NCI-H510A treated with DMSO at 0.1 percent for 48 hours (cell line): ENCODE measurements at regions not wholly inside any gene's neighbourhood (a gene's known extent, or its start where the extent isn't known, plus 50 kb on each side); places are given as distances from the start of the nearest gene placed in this dataset.

Source experiments
- DNase-seq: peaks from one replicate; lab custom pipeline; 2025; lab: John Stamatoyannopoulos, UW

DNA sequence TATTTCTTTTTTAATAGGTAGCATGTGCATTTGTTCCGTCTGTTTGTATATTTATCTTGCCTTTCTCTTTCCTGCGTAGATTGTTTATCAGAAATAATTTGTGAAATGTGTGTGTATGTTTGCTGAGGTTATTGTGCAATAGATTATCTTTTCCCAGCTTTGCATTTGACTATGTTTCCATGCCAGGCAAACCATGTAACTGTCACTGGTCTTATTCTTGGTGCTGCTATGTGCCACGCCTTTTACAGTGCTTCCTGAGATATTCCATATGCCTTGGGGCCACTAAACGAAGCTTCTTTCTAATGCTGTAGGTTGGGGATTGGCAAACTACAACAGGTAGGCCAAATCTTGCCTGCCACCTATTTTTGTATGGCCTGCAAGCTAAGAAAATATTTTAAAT, 598.8 kb downstream of the PLPP3 start:
- no peak for DNase-seq

GRCh38 chr1:55974714-55975441, 604.5 kb downstream of the PLPP3 start:
- DNase-seq = no peak

GRCh38 chr1:55970526-55971110, 608.7 kb downstream of the PLPP3 start:
- no peak for DNase-seq

DNA sequence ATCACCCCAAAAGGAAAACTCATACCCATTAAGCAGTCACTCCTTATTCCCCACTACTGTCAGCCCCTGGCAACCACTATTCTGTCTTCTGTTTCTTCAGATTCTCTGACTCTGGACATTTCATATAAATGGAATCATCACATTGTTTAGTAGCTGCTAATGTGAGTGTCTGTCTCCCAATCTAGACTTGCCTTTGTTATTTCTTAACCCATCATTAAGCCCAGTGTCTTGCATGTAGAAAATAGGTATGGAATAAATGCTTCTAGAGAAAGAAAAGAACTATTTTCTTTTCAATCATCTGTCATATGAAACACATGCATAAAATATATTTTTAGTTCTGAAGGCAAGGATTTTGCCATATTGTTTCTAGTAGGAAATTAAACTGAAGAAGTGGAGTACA, 610.0 kb downstream of the PLPP3 start:
- DNase-seq = no peak

DNA sequence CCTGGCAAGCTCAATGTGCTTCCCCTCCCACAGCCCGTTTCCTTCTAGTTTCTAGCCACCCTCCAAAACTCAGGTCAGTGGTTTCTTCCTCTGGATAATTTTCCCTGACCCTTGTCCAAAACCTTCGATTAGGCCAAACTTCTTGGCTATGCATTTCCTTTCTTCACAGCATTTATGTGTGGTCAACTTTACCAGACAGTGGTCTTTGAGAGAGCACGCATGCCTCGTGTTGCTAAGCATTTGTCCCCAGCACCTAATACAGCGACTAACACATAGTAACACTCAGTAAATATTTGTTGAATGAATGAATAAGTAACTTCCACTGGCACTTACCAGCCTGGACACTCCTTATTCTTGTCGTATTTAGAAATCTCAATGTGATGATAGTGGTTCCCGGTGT, 610.7 kb downstream of the PLPP3 start:
- DNase-seq = no peak

DNA sequence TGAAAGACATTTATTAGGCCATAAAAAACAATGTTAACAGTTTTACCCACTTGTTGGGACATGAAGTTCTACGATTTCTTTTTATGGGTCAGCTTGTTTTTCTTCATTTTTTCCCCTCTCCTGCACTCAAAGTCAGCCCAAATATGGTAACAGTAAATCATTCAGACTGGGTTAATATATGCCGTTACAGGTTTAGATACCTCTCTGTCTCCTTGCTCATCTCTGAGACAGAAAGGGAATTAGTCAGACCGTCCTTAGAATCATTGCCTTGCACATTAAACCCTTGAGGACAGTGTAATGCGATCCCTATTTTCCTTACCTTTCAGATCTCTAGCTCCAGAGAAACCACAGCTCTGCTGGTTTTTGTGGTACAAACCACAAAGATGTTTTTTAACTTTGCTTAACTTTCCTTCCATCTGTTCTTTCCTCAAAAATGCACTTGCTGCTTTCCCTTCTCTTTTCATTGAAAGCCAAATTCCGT, 613.3 kb downstream of the PLPP3 start:
- DNase-seq = no peak

DNA sequence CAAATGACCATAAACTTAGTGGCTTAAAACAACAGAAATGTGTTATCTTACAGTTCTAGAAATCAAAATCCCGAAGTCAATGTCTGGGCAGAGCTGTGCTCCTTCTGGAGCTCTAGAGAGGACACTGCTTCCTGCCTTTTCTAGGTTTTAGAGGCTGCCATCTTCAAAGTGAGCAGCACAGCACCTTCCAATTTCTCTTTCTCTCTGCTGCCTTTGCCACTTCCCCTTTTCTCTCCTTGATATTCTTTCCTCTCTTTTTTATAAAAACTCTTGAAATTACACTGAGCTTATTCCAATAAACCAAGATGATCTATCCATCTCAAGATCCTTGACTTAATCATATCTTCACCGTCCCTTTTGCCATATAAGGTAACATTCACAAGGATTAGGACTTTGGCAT, 616.9 kb downstream of the PLPP3 start:
- no peak for DNase-seq

GRCh38 chr1:55959136-55959548, 620.2 kb downstream of the PLPP3 start:
- DNase-seq = no peak

- no peak for DNase-seq
Observed at GRCh38 chr1:55958498-55958897, 620.9 kb downstream of the PLPP3 start.

DNA sequence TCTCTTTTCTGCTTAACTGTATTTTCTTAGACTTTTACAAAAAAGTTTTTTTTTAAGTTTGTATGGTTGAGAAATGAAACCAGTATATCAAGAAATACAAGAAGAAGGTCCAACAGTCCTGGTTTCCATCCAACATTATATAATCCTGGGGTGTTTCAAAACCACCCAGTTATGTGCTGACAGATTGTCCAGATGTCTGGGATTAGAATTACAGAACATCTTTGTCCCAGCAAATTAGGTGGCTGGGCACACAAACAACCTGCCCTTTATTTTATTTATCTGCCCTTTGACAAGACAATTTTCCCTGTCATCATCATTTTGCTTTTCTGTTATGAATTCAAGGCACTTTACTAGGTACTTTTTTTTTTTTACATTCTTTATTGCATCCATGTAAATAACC, 622.1 kb downstream of the PLPP3 start:
- no peak for DNase-seq

DNA sequence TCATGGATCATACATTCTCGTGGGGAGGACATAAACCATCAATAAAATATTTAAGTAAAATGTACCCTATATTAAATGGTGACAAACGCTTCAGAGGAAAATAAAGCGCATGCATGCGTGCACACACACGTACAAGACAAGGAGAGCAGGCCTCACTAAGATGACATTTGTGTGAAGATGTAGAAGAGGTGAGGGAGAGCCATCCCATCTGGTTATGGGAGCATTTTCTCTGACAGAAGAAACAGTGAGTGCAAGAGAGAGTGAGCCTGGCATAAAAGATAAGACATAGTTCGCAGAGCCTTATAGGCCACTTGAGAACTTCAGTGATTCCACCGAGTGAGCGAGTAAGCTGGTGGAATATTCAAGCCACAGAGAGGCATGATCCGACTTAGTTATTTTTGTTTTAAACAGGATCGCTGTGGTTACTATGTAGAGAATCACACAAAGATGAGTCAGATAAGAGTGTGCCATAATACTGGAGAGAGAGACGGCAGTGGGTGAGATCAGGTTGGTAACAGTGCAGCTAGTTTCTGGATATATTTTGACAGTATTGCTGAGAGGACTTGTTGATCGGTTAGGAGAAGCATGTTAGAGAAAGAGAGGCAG, 624.2 kb downstream of the PLPP3 start:
- DNase-seq = no peak

- no peak for DNase-seq
Observed at GRCh38 chr1:55951291-55951690, 628.1 kb downstream of the PLPP3 start.

DNA sequence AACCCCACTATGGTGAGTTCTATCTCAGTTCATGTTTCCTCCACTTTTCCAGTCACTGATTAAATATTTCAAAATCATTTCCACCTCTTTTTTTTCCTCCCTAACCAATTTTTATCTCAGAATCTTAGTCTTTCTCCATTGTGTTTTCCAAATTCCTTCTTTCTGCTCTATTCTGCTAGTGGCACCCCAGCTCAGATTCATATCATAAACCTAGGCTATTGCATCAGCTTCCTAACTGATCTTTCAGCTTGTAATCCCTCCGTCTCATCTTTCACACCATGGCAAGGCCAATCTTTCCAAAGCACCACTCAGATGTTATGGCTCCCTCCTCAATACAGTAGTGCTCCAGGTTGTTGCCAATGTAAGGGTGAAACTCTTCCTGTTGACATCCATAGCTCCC, 631.9 kb downstream of the PLPP3 start:
- no peak for DNase-seq

DNA sequence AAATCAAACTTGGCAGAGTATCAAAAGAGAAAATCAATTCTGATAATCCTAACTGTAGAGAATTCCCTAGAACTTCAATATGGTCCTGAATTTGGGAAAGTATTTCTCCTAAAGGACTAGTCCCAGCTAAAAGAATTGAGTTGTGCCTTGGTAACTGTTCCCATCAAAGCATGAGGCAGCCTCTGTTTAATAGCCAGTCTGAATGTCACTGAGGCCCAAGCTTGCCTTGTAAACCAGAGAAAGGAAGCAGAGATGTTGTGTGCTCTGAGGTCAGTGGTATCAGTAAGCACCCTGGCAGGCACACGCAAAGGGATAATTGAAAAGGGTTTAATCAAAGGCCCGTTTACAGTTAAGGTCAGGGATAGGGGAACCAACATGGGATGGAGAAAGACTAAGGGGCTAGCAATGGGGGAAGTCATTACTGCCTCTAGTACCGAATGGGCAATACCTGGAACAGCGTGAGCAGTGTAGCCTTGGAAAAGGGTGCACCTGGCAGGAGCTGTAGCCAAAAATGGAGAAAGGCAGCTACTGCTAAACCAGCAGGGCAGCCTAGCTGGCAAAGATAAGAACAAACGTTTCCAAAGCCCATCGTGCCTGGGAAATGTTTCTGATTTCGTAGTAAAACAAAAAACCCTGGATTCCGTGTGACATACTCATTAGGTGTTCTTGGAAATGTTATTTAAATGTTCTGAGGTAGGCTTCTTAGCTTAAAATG, 635.5 kb downstream of the PLPP3 start:
- DNase-seq = no peak

DNA sequence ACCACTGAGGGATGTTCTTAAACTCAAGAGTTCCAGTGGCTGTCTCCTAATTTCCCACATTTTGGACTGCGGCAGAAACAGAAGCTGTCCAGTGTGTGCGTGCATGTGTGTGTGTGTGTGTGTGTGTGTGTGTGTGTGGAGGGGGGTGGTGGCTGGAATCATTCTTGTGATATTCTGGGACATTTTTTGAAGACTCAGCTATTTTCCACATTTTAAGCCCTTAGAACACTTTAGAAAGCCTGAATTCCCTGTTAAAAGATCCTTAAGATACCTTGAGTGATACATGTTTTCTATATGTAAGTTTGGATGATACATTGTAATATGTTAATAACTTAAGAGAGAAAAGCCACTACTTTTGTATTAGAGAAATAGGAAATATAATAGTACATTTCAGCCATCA, 636.4 kb downstream of the PLPP3 start:
- DNase-seq = no peak

GRCh38 chr1:55939866-55940265, 639.5 kb downstream of the PLPP3 start:
- DNase-seq = no peak

DNA sequence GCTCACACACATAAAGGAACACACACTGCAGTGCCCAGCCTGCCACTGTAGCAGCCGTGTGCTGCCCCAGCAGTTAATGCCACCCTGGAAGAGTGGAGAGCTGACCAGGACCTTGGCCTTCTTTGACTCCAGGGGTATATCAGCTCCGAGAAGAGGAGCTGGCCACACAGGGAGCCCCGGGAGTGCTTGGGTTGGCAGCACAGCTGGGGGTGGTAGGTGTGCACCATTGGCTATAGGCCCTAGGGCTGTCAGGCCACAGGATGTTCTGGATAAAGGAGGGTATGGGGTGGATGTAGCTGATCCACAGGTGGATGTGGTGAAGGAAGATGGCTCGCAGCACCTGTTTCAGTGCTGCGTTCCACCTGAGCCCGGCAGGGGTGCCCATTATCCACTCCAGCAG, 640.5 kb downstream of the PLPP3 start:
- DNase-seq = no peak

GRCh38 chr1:55938376-55938850, 641.0 kb downstream of the PLPP3 start:
- no peak for DNase-seq

DNA sequence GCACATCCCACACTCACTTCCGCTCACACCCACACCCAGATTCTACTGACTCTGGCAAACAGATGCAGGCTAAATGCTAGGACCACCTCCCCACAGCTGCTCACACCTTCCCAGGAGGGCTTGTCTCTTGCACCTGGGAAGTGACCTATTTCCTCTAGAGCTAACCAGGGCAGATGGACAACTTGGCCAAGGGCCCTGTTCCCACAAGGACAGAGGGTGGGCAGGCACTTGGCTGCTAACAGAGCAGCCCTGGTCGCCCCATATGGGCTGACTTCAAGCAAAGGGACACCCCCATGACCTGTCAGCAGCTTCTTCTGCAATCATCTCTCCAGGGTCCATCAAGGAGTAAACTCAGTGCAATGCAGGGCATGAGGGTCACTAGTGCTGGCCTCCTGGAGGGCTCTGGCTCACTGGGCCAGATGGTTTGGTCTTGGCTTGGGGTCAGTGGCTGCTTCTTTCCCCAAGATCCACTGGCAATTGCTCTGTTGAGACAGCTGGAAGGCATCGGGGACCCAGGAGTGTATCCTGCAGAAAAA, 641.5 kb downstream of the PLPP3 start:
- DNase-seq = no peak

DNA sequence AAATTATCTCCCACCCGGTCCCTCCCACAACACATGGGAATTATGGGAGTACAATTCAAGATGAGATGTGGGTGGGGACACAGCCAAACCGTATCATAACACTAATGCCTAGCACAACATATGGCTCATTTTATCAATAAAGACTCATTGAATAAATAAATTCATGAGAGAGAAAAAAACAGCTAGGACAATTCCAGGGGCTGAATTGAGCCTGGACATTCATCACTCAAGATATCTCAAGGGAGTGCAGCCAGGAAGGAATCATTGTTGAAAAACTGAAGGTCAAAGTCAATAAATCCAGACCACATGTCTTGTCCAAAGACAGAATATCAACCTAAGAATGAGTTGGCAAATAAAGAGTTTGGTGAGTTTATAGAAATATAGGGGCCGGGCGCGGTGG, 644.1 kb downstream of the PLPP3 start:
- DNase-seq = no peak

GRCh38 chr1:55932402-55932801, 647.0 kb downstream of the PLPP3 start:
- no peak for DNase-seq
